GM12878 (cell line): ENCODE measurements at regions not wholly inside any gene's neighbourhood (a gene's known extent, or its start where the extent isn't known, plus 50 kb on each side); places are given as distances from the start of the nearest gene placed in this dataset.
"Not testable (repeated sequence)": the region's sequence is repeated elsewhere in the genome, so short reads cannot be mapped to it uniquely, and the experiment has no call there.

Experiments used
- ATAC-seq: fragments of 200-7000 bp; cut with Tn5 transposase; 3 replicates; pipeline ENCODE4 v1.9.1; 2020; ENCODE audit warnings: mild to moderate bottlenecking, moderate library complexity
- BruUV-seq: library from RNA; stranded (reverse); fragments of 400-500 nt; replicated peaks from 2 replicates; lab custom pipeline; 2021; lab: Mats Ljungman, UMichigan
- CTCF ChIA-PET: fragments of 300-600 bp; sonication (Branson Sonifier 250); formaldehyde crosslinking; extraction: SDS; loops from one replicate; lab custom pipeline; 2021; ENCODE audit warnings: inconsistent platforms; lab: Yijun Ruan, JAX
- POLR2A ChIA-PET: fragments of 350-600 bp; formaldehyde crosslinking; extraction: SDS; loops from one replicate; lab custom pipeline; 2021; ENCODE audit warnings: inconsistent platforms; lab: Charles Lee
- RAD21 ChIA-PET: fragments of 300-600 bp; sonication (Branson Sonifier 250); formaldehyde crosslinking; loops from one replicate; lab custom pipeline; 2023; ENCODE audit warnings: antibody characterized with exemption; ENCODE audit not compliant: unreplicated experiment; lab: Charles Lee
- SMC1A ChIA-PET: fragments of 300-600 bp; sonication (Branson Sonifier 250); formaldehyde crosslinking; loops from one replicate; lab custom pipeline; 2023; ENCODE audit not compliant: unreplicated experiment, uncharacterized antibody; lab: Charles Lee
- DNase-seq: peaks from one replicate; pipeline ENCODE4 v3.0.0-alpha.2; 2011; ENCODE audit warnings: low read depth, low spot score
- FAIRE-seq: peaks from 3 replicates; lab custom pipeline; 2011; peaks lifted over from hg19 to GRCh38; lab: Jason Lieb, UNC
- H2AFZ ChIP-seq: 2 replicates; pipeline ENCODE4 v1.6.0; 2011; ENCODE audit warnings: low read depth, low read length, control low read depth; ENCODE audit not compliant: control insufficient read depth
- H3K27ac ChIP-seq: 2 replicates; pipeline ENCODE4 v1.5.1; 2011; ENCODE audit warnings: control low read depth; ENCODE audit not compliant: control insufficient read depth, insufficient read depth
- H3K27me3 ChIP-seq, 2 experiments: replicated peaks in 1 of 2; 2 replicates each; pipeline versions ENCODE4 v1.6.0 to v1.6.1; 2011; ENCODE audit warnings: low read length in 1 of 2; ENCODE audit not compliant: control insufficient read depth in 2 of 2, insufficient read depth in 2 of 2
- H3K36me3 ChIP-seq, 2 experiments: 2 replicates each; pipeline ENCODE4 v1.5.1; 2011; ENCODE audit warnings: low read length in 1 of 2; ENCODE audit not compliant: control insufficient read depth in 2 of 2, insufficient read depth in 2 of 2
- H3K4me1 ChIP-seq: 2 replicates; pipeline ENCODE4 v1.6.1; 2011; ENCODE audit warnings: mild to moderate bottlenecking, low read length, moderate library complexity, mixed read lengths; ENCODE audit not compliant: control insufficient read depth, insufficient read depth
- H3K4me2 ChIP-seq: 2 replicates; pipeline ENCODE4 v1.6.0; 2011; ENCODE audit warnings: control low read depth; ENCODE audit not compliant: control insufficient read depth, insufficient read depth
- H3K4me3 ChIP-seq: fragments of 200-600 bp; sonication (generic); 2 replicates; pipeline ENCODE4 v1.5.1; 2016
- H3K79me2 ChIP-seq: 2 replicates; pipeline ENCODE4 v1.6.0; 2011; ENCODE audit warnings: low read length; ENCODE audit not compliant: control insufficient read depth, insufficient read depth
- H3K9ac ChIP-seq: 2 replicates; pipeline ENCODE4 v1.8.0; 2011; ENCODE audit warnings: low read length, control low read depth, mixed read lengths; ENCODE audit not compliant: control insufficient read depth, insufficient read depth
- H3K9me3 ChIP-seq: replicated peaks from 3 replicates; pipeline ENCODE4 v1.5.1; 2011; ENCODE audit warnings: mild to moderate bottlenecking, low read length; ENCODE audit not compliant: control insufficient read depth, insufficient read depth
- H4K20me1 ChIP-seq: 2 replicates; pipeline ENCODE4 v1.6.0; 2011; ENCODE audit not compliant: control insufficient read depth, insufficient read depth
- WGBS: methylation state at CpG from one replicate; pipeline ENCODE4 v1.1.6; 2016; ENCODE audit warnings: low lambda C conversion rate; ENCODE audit not compliant: insufficient replicate concordance, insufficient coverage; ENCODE audit errors: missing lambda C conversion rate; 5-methylcytosine and 5-hydroxymethylcytosine counted together
- in situ Hi-C: fragments of 300-500 bp; cut with MboI; formaldehyde crosslinking; loops from 9 replicates; pipeline ENCODE4 v1.14.3; 2018; ENCODE audit warnings: mixed read lengths
- intact Hi-C: fragments of 100-400 bp; cut with micrococcal nuclease; formaldehyde crosslinking; loops from one replicate; pipeline ENCODE4 v1.14.2; 2022; ENCODE audit not compliant: unreplicated experiment

DNA sequence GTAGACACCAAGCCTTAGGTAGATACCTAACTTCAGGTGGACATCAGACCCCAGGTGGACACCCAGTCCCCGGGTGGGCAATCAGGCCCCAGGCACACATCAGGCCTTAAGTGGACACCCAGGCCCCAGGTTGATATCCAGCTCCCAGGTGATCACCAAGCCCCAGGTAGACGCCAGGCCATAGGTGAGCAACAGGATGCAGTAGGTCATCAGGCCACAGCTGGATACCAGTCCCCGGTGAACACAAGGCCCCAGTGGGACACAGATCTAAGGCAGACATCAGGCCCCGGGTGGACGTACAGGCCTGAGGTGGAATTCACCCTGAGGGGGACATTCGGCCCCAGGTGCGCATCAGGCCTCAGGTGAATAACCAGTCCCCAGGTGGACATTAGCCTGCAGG is 201.0 kb downstream of the POTEM start:
- DNase-seq, H3K27ac ChIP-seq, H2AFZ ChIP-seq, BruUV-seq, ATAC-seq, H3K4me1 ChIP-seq, H4K20me1 ChIP-seq, RAD21 ChIA-PET, CTCF ChIA-PET, H3K36me3 ChIP-seq, H3K79me2 ChIP-seq, FAIRE-seq, SMC1A ChIA-PET, H3K4me2 ChIP-seq, intact Hi-C loops, H3K9ac ChIP-seq, H3K4me3 ChIP-seq, in situ Hi-C loops, H3K27me3 ChIP-seq, POLR2A ChIA-PET, H3K9me3 ChIP-seq: not testable (repeated sequence)
- 64% methylated on average over 7 of the region's 7 CpGs for WGBS

DNA sequence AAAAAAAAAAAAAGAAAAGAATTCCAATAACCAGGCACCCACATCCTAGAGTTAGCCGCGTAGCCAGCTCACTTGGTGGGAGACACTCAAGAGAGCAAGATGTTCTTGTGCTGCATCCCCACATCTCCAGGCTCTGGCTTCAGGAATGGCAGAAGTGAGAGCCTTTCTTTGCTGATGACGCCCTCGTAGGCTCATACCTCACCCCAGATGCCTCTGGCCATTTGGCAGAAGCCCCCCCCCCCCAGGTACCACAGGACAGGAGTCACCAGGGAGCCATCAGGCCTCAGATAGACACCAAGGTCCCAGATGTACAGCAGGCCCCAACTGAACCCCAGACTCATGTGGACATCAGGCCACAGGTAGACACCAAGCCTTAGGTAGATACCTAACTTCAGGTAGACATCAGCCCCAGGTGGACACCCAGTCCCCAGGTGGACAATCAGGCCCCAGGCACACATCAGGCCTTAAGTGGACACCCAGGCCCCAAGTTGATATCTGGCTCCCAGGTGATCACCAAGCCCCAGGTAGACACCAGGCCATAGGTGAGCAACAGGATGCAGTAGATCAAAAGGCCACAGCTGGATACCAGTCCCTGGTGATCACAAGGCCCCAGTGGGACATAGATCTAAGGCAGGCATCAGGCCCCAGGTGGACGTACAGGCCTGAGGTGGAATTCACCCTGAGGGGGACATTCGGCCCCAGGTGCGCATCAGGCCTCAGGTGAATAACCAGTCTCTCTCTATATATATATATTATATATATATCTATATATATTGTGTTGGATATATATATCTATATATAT is 202.5 kb downstream of the POTEM start:
- H3K27me3 ChIP-seq, H3K27ac ChIP-seq, POLR2A ChIA-PET, H3K4me3 ChIP-seq, H3K79me2 ChIP-seq, intact Hi-C loops, H3K4me2 ChIP-seq, H3K9ac ChIP-seq, SMC1A ChIA-PET, H4K20me1 ChIP-seq, BruUV-seq, H2AFZ ChIP-seq, RAD21 ChIA-PET, FAIRE-seq, DNase-seq, H3K9me3 ChIP-seq, in situ Hi-C loops, H3K4me1 ChIP-seq, H3K36me3 ChIP-seq, ATAC-seq, CTCF ChIA-PET: not testable (repeated sequence)
- WGBS: 69% methylated on average over 5 of the region's 7 CpGs

DNA sequence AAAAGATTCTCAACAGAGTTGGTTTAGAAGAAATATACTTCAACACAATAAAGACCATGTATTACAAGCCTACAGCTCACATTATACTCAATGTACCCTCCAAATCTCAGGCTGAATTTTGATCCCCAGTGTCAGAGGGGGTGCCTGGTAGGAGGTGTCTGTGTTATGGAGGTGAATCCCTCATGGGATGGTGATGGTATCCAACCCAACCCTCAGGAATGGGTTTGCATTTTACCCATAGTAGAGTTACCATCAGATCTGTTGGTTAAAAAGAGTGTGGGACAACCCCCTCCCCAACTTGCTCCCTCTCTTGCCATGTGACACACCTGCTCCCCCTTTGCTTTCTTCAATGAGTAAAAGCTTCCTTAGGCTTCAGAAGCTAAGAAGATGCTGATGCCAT is 205.5 kb downstream of the POTEM start:
- RAD21 ChIA-PET, ATAC-seq, POLR2A ChIA-PET, H3K4me2 ChIP-seq, in situ Hi-C loops, H2AFZ ChIP-seq, FAIRE-seq, H3K4me1 ChIP-seq, H4K20me1 ChIP-seq, DNase-seq, H3K9ac ChIP-seq, CTCF ChIA-PET, H3K27me3 ChIP-seq, H3K79me2 ChIP-seq, H3K36me3 ChIP-seq, SMC1A ChIA-PET, intact Hi-C loops, H3K9me3 ChIP-seq, H3K4me3 ChIP-seq, H3K27ac ChIP-seq, BruUV-seq: not testable (repeated sequence)

DNA sequence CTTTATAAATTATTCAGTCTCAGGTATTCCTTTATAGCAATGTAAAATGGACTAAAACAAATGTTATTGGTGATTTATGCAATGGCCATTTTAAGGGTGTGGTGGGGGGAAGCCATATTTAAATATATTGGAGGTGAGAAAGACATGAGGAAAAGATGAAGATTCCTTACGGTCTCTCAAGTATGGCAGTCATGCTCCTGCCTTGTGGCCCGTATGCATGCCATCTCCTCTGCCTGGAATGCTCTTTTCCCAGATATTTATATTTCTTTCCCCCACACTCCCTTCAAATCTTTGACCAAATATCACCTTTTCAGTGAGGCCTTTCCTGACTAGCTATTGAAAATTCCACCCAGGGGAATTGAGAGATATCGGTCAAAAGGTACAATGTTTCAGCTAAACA is 206.0 kb downstream of the POTEM start:
- ATAC-seq, BruUV-seq, H3K79me2 ChIP-seq, H3K4me2 ChIP-seq, H2AFZ ChIP-seq, H3K4me3 ChIP-seq, H3K4me1 ChIP-seq, H3K9ac ChIP-seq, FAIRE-seq, CTCF ChIA-PET, H3K36me3 ChIP-seq, SMC1A ChIA-PET, H3K9me3 ChIP-seq, RAD21 ChIA-PET, in situ Hi-C loops, intact Hi-C loops, DNase-seq, H4K20me1 ChIP-seq, H3K27me3 ChIP-seq, H3K27ac ChIP-seq, POLR2A ChIA-PET: not testable (repeated sequence)
- WGBS: 45% methylated on average over 2 of the region's 3 CpGs
